Right hindlimb (tissue), 1 donor: ENCODE measurements at regions not wholly inside any gene's neighbourhood (a gene's known extent, or its start where the extent isn't known, plus 50 kb on each side); places are given as distances from the start of the nearest gene placed in this dataset.

Experiments used
- DNase-seq: peaks from one replicate; pipeline ENCODE4 v3.0.0-alpha.2; 2018

DNA sequence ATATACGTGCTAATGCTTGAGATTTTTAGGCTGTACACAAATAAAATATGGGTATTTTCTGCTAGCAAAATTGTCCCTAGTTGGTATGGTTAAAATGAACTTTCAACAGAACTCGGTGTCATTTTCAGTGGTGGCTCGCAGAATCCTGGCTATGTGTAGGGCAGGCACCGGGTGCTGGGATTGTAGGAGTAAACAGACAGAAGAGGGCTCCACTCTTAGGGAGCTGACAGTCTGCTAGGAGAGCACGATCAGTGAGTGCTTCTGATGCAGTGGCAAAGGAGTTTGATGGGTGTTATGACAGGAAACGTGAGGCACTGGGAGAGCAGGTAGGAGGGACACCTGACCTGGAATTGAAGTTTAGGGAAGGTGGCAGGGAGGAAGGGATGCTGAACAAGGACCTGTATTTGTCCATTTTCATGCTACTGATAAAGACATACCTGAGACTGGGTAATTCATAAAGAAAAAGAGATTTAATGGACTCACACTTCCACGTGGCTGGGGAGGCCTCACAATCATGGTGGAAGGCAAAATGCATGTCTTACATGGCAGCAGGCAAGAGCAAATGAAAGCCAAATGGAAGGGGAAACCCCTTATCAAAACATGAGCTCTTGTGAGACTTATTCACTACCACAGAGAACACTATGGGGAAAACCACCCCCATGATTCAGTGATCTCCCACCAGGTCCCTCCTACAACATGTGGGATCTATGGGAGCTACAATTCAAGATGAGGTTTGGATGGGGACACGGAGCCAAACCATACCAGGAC, 105.4 kb upstream of the LCLAT1 start:
- DNase-seq: no peak

DNA sequence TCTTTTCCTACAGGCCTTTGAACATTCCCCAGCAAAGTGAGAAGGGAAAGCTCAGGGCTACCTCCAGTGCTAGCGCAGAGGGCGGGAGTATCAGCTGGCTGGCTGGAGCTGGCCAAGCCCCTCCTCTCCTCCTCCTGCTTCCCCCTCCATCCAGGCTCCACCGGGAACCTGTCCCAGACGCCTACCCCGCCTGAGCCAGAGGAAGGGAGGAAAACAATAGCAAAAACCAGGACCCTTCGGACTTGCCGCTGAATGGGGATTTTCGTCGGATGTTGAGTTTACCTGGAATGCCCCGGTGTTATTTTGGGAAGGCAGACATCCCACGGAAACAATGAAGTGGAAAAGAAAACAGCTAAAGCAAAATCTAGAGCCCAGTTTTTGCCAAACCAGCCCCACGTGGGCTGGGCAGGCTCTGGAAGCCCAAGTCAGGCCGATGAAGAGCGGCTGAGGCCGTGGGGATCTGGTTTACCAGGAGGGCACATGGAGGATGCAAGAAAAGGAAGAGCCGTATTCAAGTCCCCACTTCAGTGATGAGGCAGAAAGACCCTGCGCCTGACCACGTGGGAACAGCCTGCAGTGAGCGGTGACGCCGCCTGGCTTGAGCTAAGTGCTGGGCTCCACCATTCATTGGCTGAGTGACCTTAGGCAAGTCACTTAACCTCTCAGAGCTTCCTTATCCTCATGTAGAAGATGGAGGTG, 100.4 kb upstream of the LCLAT1 start:
- DNase-seq: peak; percentile 78

DNA sequence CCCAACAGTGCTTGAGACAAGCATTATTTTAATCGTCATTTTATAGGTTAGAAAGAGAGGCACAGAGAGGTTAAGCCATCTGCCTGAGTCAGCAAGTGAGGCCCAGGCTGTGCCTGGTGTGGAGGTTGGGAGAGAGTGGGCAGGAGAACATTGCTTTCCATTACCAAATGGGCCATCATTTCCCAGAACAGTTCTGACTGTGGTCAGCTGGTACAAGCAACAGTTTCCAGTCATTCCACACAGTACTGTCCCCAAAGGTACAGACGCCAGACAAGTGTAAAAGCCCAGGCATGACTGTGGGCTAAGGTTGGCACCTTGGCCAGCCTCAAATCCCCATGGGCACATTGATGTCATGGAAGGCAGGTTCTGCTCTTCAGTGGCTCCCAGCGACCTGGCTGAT, 98.2 kb upstream of the LCLAT1 start:
- DNase-seq: no peak

DNA sequence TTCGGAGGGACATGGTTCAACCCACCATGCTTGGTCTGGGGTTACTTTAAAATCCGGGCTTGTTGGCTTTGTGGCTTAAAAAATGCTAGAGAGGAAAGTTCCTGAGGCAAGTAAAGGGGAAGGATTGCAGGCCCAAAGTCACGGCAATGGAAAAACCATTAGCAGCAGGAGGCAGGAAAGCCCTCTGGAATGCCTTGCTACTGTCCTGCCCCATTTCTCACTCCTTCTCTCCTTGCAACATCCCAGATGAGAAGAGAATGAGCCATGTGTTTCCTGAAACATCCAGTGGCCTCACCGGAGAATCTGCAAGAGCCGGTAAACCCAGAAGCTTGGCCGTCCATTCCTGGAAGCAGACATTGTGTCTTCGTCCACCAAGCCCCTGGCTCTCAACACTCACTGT, 97.4 kb upstream of the LCLAT1 start:
- no peak for DNase-seq

DNA sequence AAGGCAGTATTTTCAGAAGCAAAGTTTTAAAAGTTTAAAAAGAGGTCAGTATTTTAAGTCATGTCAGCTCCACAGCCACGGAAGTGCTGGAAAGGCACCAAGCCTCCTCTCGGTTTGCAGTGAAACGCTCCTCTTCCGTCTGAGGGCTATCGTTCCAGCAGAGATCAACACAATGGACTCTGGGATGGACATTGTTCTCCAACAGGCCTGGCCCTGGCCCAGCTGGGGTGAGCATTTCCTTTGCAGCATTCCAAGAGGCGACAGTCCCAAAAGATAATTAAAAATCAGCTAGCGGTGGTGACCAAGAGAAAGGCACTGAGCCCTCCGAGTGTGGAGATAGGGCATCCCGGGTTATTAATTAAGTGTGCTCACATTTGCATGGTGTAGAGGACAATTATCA, 95.9 kb upstream of the LCLAT1 start:
- peak; percentile 44 for DNase-seq

DNA sequence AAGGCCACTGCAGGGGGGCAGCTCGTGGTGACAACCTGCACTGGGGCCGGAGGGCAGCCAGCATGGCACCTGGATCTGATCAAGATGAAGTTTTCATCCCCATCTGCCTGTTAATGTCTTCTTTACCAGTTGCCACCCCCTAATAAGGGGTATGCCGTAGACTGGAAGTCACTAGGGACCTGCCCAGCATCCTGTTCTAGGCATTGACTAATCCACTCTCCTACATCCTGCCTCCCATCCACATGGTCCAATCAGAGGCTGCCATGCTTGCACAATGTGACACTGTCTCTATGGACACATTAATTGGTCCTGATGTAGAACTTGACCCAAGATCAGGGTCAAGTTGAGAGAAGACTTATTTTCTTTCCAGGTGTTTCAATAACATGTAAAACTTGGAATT, 95.1 kb upstream of the LCLAT1 start:
- DNase-seq: no peak

DNA sequence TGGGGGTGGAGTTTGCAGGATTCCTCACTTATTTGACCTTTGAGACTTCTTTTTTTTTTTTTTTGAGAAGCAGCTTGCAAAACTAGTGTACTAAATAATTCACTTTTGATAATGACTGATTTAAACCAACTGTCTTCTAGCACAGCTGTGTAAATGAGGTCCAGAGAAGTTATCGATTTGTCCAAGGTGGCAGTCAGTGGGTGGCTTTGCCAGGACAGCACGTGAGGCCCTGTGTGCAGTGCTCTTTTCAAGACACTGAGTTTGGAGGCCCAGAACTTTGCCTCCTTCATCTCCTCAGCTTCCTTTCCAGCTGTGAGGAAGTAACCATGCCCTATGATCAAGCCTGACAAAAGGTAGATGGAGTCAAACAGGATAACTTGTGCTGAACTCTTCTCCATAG, 92.9 kb upstream of the LCLAT1 start:
- DNase-seq: no peak

DNA sequence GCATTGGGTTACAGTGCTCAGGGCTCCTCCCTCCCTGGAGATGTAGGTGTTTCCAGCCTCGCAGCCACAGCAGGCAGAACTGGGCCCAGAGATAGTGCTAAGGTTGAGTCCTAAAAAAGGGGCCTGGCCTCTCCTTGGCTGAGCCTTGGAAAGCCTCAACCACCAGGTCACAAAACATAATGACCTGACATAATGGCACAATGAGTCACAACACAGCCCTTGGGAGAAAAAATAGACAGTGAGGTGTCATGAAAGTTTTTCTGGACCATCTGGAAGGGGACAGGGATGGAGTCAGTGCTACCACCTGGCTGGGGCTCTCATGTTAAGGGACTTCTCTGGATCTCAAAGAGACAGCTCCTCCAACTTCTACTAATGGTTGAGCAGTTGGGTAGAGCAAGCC, 92.4 kb upstream of the LCLAT1 start:
- DNase-seq: no peak

DNA sequence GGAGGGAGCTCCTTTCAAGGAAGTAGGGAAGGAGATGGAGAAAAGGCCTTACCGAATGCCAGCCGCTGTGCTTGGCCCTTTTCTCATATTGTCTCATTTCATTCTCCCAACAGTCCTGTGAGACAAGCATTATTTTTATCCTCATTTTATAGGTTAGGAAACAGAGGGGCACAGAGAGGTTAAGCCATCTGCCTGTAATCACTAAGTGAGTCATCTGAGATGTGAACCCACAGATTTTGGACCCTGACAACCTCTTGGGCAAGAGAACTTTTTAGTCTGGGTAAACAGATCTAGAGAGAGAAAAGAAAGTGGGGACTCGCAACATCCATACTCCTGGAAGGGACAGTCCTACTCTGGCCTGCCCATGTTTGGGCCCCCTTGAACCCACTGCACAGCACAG, 91.7 kb upstream of the LCLAT1 start:
- no peak for DNase-seq

DNA sequence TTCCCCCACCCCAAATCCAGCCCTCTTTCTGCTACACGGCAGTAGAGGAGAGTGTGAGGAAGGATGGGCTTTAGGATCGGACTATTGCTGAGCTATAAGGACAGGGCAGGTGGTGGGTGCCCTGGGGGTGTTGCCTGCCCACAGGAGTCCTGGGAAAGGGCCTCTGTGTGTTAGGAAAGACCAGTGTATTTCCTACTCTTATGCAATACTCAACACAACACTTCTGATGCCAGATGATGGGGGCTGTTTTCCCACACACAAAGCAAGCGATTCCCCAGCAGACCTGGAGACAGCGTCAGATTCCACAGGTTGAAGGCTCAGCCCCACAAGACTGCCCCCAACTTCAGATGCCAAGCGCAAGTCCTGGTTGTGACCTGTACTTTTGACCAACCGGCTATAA, 91.0 kb upstream of the LCLAT1 start:
- DNase-seq: no peak

DNA sequence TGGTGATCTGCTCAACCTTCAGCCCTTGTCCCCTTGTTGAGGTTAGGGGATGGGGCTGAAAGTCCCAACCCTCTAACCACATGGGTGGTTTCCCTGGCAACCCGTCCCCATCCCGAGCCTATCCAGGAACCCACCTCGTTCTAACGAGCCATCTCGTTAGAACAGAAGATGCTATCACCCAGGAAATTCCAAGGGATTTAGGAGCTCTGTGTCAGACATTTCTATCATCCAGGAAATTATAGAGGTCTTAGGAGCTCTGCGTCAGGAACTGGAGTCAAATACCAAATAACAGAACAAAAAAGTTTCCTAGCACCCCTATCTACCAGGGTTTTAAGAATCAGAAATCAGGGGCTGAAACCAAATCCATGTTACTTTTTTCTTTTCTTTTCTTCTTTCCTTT, 90.3 kb upstream of the LCLAT1 start:
- no peak for DNase-seq

DNA sequence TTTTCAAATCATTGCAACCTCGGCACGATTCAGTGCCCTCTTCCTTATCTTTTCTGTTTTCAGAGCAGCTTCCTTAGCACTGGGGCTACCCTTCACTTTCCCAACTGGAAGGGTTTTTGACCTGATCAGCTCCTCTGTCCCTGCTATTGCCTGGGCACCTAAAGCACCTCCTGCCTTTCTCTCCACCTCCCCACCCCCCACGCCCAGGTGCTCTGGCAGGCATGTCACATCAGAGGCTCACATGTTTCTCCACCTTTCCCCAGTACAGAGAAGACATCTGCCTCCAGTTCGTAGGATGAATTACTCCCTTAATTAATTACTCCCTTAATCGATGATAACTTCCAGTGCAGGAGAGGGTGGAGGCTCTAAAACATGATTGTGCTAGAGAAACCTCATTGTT, 88.7 kb upstream of the LCLAT1 start:
- no peak for DNase-seq

DNA sequence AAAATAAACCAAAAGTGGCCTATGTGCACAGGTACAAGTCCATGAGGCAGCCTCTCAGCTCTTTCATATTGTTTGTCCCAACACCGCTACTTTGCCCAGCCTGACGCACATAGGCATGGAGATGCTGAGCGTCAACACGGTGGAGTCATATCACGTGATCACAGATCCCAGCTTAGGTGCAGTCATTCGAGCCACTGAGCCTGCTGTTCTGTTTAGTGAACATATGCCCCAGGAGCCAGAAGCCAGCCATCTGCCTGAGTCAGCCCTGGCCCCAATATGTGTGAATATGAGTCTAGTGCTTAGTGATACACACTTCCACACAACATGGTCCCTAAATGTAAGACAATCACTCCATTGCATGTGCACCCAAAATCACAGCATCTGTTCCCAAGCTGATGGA, 88.2 kb upstream of the LCLAT1 start:
- DNase-seq: no peak

DNA sequence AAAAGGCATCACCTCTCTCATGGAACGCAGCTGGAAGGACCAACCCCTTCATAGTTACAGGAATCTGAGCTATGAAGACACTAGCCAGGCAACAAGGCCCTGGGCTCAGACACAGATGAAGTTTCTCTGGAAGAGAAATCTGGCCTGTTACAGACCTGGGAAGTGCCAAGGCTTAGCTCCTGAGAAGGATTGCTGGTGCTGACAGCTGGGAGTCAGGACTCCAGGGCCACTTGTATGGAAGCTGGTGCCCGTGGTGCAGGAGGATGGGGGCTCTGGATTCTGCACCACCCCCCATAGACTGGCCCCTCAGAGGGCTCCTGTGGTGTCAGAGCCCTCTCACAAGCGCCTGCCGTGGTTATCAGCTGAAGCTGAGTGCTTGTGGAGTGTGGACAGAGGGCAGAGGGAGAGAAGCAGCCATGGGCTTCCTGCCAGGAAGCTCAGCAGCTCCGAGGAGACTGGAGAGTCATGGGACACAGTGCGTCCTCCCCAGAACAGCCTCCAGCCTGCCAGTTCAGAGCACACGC, 87.3 kb upstream of the LCLAT1 start:
- DNase-seq: no peak

DNA sequence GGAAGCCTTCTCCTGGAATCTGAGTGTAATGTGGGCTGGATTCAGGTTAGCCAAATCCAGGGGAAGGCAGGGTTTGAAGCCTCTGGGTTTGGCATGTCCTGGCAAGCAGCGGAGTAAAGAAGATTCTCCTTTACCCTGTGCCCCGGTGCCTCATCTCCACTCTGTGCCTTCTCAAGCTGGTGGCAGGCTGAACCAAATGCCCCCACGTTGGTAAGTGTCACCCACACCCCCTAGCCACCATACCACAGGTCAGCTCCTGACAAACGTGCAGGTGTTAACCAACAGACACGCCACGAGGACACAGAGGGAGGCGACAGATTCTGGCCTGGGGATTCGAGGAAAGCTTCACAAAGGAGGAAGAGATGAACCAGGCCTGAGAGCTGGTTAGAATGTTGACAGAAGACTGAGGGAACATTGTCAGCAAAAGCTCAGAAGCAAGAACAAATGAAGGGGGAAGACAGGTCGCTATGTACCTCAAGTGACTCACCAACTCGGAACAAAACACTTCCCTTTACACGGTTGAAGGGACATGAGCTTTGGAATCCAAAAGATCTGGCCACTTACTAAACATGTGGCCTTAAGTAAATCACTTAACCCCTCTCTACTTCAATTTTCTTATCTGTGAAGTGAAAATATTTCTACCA, 85.2 kb upstream of the LCLAT1 start:
- no peak for DNase-seq

DNA sequence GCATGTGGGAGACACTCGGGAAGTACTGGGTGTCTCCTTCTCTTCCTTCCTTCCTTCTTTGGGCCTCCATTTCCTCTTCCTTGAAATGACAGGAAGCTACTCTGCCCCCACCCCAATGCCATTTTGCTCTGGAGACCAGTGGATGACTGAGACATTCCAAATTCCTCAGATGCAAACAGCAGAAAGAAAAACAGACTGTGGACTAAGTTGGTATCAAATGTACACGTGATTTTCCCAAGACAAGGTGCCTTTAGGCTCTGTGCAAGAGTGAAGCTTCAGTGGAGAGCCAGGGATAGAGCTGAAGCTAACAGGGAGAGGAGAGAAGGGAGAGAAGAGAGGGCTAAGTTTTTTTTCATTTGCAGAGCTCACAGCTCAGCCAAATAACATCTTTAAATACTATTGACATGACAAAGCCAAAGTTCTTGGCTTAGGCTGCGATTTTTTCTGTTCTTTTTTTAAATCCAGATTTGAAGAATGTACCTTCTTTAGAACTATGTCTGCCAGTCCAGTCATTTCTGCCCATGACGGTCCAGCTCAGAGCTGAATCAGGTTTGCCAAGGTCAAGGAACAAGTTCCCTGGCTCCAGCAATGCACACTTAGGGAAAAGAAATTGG, 84.5 kb upstream of the LCLAT1 start:
- no peak for DNase-seq

DNA sequence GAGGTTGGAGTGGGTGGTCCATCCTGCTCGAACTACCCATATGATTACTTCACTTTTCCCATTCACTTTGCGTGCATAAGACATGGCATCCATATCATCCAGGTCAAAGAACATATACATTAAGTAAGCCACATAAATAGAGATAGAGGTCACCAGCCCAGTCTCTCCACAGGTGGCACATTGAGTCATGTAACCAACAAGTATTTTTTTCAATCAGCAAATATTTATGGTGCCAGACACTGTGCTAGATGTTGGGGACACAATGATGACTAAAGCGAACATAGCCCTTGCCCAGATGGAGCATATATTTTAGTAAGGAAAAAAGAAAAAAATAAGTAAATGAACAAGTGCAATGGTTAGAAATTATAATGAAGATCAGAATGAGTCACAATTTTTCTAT, 83.6 kb upstream of the LCLAT1 start:
- no peak for DNase-seq

DNA sequence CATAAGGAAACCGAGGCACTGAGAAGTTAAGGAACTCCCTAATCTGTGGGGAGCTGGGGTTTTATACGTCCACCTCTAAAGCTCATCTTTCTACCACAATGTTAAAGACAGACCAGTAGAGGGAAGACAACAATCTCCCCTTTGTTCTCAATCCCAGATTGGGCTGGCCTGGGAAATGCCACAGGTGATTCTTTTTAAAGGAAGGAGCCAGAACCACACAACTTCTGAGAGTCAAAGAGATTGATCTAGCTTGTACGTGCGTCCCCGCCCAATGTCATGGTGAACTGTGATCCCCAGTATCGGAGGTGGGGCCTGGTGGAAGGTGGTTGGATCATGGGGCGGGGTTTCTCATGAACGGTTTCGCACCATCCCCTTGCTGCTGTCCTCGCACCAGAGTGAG, 81.8 kb upstream of the LCLAT1 start:
- DNase-seq: no peak

DNA sequence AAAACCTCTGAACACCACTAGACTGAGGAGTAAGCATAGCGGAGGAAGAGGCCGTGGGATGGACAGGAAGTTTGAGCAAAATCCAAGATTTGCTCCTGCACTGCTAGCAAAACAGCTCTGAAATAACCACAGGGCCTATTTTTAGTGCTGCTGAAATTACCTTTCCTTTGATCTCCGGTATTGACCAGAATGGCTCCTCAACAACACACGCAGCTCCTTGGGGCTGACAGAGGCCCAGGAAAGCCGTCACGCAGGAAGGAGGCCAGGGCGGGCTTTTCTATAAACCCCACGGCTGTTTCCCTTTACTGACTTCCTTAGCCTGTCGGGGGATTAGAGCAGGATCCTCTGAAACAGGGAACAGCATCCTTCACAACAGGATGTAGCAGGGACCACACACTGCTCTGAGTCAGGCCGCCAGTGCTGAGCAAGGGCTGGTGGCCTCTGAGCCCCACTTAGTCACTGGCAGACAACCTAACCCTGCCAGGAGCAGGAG, 80.8 kb upstream of the LCLAT1 start:
- no peak for DNase-seq

DNA sequence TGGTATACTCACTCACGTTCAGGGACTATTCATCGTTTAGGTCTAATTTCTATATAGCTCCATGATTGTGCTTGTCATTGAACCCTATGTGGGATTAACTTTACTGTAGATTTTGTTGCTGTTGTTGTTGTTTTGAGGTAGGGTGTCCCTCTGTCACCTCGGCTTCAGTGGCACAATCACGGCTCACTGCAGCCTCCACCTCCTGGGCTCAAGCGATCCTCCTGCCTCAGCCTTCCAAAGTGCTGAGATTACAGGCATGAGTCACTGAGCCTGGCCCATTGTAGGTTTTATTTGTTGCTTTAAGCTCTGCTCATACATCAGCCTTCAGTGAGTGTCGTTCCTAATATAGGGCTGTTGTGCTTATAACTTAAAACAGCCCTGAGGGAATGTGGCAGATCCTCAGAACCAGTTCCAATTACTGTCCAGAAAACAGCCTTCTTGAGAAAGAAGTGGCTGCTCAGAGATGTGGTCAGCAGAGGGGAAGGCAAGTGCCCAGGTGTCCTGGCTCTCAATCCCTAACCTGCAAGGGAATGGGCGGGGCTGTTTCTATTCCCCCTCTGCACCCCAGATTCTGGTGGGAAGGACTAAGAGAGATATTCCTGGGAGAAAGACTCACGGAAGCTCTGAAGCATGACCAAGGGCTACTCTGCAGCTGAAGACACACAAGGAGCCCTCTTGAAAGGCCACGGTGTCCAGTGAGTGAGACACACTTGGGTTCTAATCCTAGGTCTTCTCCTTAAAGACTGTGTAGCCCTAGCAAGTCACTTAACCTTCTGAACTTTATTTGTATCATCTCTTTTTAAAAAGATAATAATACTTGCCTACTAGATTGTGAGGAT, 79.6 kb upstream of the LCLAT1 start:
- no peak for DNase-seq

DNA sequence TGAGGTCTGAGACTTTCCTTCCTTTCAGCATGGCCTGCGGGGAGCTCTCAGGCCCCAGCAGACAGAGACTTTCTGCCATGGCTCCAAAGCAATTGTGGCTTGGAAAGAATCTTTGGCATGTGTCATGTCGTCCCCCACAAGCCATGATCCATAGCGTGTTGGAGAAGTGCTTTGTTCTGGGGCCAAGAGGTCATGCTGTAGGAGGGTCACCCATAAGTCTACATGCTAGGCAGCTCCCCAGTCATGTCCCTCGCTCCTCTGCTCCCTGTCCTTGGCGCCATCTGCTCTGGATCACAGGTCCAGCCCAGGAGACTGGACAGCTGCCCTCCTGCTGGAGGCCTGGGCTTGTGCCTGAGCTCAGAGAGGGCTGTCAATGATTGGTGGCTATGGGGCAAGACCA, 78.8 kb upstream of the LCLAT1 start:
- DNase-seq: no peak

DNA sequence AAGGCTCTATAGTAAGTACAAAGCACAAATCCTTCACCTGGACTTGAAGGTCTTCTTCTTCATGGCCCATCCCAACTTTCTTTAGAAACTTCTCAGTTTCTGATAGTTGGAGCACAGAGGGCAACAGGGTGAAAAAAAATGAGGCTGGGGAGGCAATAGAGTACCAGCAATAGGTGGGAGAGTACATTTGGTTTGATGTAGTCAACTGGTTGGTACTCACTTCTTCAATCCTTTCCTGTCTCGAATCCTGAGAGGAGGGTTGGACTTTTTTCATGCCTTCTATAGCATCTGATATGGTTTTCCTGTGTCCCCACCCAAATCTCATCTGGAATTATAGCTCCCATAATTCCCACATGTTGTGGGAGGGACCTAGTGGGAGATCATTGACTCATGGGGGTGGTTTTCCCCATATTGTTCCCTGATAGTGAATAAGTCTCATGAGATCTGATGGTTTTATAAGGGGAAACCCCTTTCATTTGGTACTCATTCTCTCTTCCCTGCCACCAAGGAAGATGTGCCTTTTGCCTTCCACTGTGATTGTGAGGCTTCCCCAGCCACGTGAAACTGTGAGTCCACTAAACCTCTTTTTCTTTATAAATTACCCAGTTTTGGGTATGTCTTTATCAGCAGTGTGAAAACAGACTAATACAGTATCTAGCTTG, 75.9 kb upstream of the LCLAT1 start:
- no peak for DNase-seq
